Pancreas (tissue), 10 donors: ENCODE measurements at regions not wholly inside any gene's neighbourhood (a gene's known extent, or its start where the extent isn't known, plus 50 kb on each side); places are given as distances from the start of the nearest gene placed in this dataset.

Experiments used
- ATAC-seq, 4 donors: fragments of 200-7000 bp; cut with Tn5 transposase; one replicate each; pipeline versions ENCODE4 v1.8.0 to v1.9.1; 2020; ENCODE audit warnings: mild to moderate bottlenecking in 4 of 4, moderate library complexity in 4 of 4
- DNase-seq, 6 donors: peaks; one replicate each; pipeline ENCODE4 v3.0.0-alpha.2; 2020
- FAIRE-seq: peaks from 2 replicates; lab custom pipeline; 2012; peaks lifted over from hg19 to GRCh38; lab: Jason Lieb, UNC
- H3K27ac ChIP-seq, 4 donors: fragments of 200-600 bp; sonication (generic); 1 replicate in 3 of 4; 2 replicates in 1 of 4; pipeline versions ENCODE4 v1.5.0 to v1.8.0; 2020
- H3K27me3 ChIP-seq, 4 donors: fragments of 200-600 bp; one replicate each; pipeline ENCODE4 v1.8.0; 2021
- H3K36me3 ChIP-seq, 3 donors: fragments of 200-600 bp; sonication (generic) in 1 of 3; one replicate each; pipeline versions ENCODE4 v1.5.0 to v1.8.0; 2020 to 2021
- H3K4me1 ChIP-seq, 3 donors: fragments of 200-600 bp; one replicate each; pipeline ENCODE4 v1.8.0; 2021
- H3K4me3 ChIP-seq, 4 donors: fragments of 200-600 bp; sonication (generic) in 2 of 4; one replicate each; pipeline versions ENCODE4 v1.5.0 to v1.8.0; 2020 to 2021
- H3K9me3 ChIP-seq, 4 donors: fragments of 200-600 bp; one replicate each; pipeline ENCODE4 v1.8.0; 2021
- WGBS, 2 donors: extraction: QIAGEN DNeasy Blood & Tissue Kit; methylation state at CpG; one replicate each; pipeline ENCODE4 v1.1.7; 2013; 5-methylcytosine and 5-hydroxymethylcytosine counted together
- intact Hi-C, 3 donors: fragments of 100-400 bp; cut with DNase I; formaldehyde crosslinking; loops; one replicate each; pipeline versions ENCODE4 v1.11.1 to v1.14.2; 2022
- TF ChIP-seq, protein P1 (sequence below), 4 donors: fragments of 200-600 bp; sonication (generic) in 3 of 4; IDR thresholded peaks; one replicate each; pipeline versions ENCODE4 v1.5.0 to v1.8.0; 2021; ENCODE audit warnings: antibody characterized with exemption in 4 of 4
- donor health status: healthy with polysubstance abuse.
- donor health status: DM: no; HTN: no; CAD: no; lungs with moderate emphysema.
- donor health status: DM: no; HTN: no; CAD: no.
- donor health status: control.
- donor health status: control.
- donor health status: Bipolar disorder and iron deficiency.
- donor health status: DM: yes; HTN: yes; CAD: no.
- donor health status: DM: no; HTN: no; CAD: no.
- donor health status: DM: no; HTN: no; CAD: no.
- donor health status: DM: yes; HTN: yes; CAD: no.

DNA sequence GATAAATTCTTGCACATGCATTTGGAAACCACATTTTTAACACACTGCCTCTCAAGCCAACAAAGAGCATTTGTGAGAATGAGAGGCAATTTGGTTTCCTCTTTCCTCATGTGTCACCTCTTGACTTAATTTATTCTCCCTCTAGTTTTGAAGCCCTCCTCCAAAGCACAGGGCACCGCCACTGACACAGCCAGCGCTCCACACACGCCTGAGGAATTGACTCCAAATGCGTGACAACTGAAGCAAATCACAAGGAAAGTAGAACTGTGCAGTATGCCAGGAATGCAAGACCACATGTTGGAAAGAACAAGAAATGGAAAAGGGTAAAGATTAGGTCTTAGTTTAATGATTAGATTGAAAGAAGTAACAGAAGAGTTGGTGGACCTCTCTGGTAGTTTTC is 173.3 kb downstream of the LSM5 start:
- FAIRE-seq (no peak), DNase-seq (no peak)
- WGBS, 2 donors: 78 to 83% methylated on average over 4 of the region's 4 CpGs

DNA sequence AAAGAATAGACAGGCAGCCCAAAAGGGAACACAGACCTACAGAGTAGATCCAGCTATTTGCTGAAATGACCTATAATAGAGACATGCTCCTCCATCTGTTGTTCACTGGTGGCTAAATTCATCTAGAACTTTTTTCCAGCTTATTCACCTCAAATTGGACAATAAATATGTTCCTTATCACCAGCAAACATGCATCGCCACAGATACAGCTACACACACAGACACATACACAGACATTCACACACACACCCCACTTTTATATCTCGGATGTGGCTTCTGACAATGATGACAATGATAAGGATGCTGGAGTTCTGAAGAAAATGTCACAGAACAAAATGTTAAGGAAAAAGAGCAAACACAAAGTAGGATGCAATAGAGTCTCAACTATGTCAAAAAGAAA is 175.4 kb downstream of the LSM5 start:
- no peak overlapping the region for H3K4me3 ChIP-seq
- intact Hi-C loops: no loop called here
- H3K27me3 ChIP-seq: no peaks in the 10 kb centered on the region
- H3K4me1 ChIP-seq: peaks cover 0 to 3% (median 0%) of the 10 kb centered on the region in 3 donors
- TF ChIP-seq, protein P1, sequence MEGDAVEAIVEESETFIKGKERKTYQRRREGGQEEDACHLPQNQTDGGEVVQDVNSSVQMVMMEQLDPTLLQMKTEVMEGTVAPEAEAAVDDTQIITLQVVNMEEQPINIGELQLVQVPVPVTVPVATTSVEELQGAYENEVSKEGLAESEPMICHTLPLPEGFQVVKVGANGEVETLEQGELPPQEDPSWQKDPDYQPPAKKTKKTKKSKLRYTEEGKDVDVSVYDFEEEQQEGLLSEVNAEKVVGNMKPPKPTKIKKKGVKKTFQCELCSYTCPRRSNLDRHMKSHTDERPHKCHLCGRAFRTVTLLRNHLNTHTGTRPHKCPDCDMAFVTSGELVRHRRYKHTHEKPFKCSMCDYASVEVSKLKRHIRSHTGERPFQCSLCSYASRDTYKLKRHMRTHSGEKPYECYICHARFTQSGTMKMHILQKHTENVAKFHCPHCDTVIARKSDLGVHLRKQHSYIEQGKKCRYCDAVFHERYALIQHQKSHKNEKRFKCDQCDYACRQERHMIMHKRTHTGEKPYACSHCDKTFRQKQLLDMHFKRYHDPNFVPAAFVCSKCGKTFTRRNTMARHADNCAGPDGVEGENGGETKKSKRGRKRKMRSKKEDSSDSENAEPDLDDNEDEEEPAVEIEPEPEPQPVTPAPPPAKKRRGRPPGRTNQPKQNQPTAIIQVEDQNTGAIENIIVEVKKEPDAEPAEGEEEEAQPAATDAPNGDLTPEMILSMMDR (IDR thresholded peaks at IDR 0.05): no peak
- no peak for FAIRE-seq
- no peak for DNase-seq
- ATAC-seq: no peak
- 57 to 67% methylated on average over 2 of the region's 2 CpGs for WGBS, 2 donors
- no peak overlapping the region for H3K27ac ChIP-seq
- no peaks in the 10 kb centered on the region for H3K36me3 ChIP-seq
- no peaks in the 10 kb centered on the region for H3K9me3 ChIP-seq

More for the DNA sequence above, 173.3 kb downstream of the LSM5 start:
- no peaks in the 10 kb centered on the region for H3K27me3 ChIP-seq
- no peak overlapping the region for H3K4me3 ChIP-seq
- TF ChIP-seq, protein P1 (IDR thresholded peaks at IDR 0.05): no peak
- H3K9me3 ChIP-seq: no peaks in the 10 kb centered on the region
- H3K4me1 ChIP-seq: peaks cover 0 to 3% (median 0%) of the 10 kb centered on the region in 3 donors
- intact Hi-C loops: no loop called here
- ATAC-seq: no peak
- H3K36me3 ChIP-seq: no peaks in the 10 kb centered on the region
- H3K27ac ChIP-seq: no peak overlapping the region

DNA sequence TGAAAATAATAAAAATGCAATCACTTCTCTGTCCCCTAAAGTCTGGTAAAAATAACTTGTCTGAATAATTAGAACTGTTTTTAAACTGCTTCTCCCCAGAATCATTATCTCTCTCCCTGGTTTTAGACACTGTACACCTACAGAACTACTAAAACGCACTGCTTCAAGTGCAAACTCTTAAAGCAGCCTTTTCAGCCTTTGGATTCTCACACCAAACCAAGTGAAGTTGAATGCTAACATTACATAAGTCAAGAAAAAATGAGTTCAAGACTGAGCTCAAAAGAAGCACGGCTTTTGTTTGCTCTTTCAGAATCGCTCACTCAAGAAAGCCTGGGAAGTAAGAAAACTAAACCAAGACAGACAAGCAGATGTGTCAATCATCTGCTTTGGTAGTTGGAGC is 188.8 kb downstream of the LSM5 start:
- 65 to 68% methylated on average over 3 of the region's 3 CpGs for WGBS, 2 donors
- no peak for ATAC-seq
- intact Hi-C loops: no loop called here
- Histone ChIP-seq H3K36me3 (no peaks in the 10 kb centered on the region), H3K4me3 (no peak overlapping the region), H3K9me3 (no peaks in the 10 kb centered on the region), H3K4me1 (no peaks in the 10 kb centered on the region), H3K27ac (no peak overlapping the region), H3K27me3 (no peaks in the 10 kb centered on the region)
- TF ChIP-seq, protein P1 (IDR thresholded peaks at IDR 0.05): no peak
- DNase-seq: no peak
- FAIRE-seq: no peak

DNA sequence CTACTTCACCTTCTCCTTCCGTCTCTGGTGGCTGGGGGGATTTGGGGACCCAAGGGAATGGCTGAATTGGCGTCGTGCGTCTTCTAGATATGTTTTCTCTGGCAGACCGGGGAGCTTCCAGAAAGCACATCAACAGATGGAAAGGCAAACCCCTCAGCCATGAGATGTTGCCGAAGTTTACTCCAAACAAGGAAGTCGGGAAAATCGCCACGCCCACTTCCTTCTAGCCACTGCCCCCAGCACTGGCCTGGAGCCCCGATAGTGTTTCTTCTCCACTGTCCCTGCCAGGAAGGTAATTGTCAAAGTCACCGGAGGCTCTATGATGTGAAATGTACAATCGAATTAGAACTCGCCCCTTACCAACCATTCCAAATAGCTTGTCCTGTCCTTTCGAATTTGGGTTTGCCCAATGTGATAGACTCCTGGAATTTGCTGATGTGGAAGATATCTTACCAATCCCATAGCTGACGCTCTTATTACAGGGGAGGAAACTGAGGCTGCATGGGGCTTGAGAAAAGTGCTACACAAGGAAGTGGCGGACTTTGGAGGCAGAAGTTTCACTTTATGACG is 191.0 kb downstream of the LSM5 start:
- Histone ChIP-seq H3K27me3 (no peaks in the 10 kb centered on the region), H3K36me3 (no peaks in the 10 kb centered on the region), H3K4me1 (no peaks in the 10 kb centered on the region), H3K4me3 (peak overlapping the region in 3 of 4 donors; percentile 13 to 49 (median 35)), H3K27ac (no peak overlapping the region), H3K9me3 (no peaks in the 10 kb centered on the region)
- ATAC-seq (peak in 2 of 4 donors; percentile 21 to 34), FAIRE-seq (no peak), DNase-seq (peak in 2 of 6 donors; percentile 15 to 21)
- TF ChIP-seq, protein P1 (IDR thresholded peaks at IDR 0.05): no peak
- WGBS, 2 donors: 24 to 26% methylated on average over 17 of the region's 17 CpGs
- intact Hi-C loops: no loop called here

DNA sequence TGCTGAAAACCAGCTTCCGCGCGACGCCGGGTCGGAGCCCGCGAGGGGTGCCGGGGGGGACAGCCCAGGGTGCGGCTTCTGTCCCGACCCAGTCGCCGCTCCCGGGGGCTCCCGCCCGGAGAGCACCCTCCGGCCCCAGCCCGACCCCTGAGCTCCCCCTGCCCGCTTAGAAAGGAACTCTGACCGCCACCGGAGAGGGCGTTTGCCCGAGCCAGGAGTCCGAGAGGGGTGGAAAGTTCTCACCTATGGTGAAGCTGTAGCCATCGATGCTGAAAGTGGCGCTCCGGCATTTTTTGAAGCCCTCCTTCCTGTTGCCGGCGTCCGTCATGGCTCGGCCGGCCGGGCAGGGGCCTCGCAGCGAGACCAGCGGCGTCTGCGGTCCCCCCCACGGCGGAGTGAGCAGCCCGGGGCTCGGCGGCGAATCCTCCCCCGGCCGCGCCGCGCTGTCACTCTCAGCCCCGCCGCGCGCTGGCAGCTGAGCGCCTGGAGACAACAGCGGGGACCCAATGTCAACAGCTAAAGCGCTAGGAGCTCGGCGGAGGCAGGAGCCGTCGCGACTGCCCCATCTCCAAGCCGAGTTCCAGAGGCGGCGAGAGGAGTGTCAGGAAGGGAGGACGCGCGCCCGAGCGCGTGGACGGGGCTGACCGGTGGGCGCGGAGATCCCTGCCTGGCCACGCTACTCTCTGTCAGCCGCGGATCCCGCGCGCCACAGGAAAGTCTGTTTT is 191.6 kb downstream of the LSM5 start:
- DNase-seq (peak in 3 of 6 donors; percentile 11 to 63 (median 60)), FAIRE-seq (no peak), ATAC-seq (peak in 3 of 4 donors; percentile 34 to 65 (median 53))
- TF ChIP-seq, protein P1 (IDR thresholded peaks at IDR 0.05): no peak
- WGBS, 2 donors: 1 to 3% methylated on average over 65 to 80 of the region's 80 CpGs
- Histone ChIP-seq H3K4me1 (no peaks in the 10 kb centered on the region), H3K27ac (no peak overlapping the region), H3K36me3 (no peaks in the 10 kb centered on the region), H3K4me3 (peak overlapping the region in 3 of 4 donors; percentile 13 to 49 (median 35)), H3K27me3 (no peaks in the 10 kb centered on the region), H3K9me3 (no peaks in the 10 kb centered on the region)
- intact Hi-C loops: no loop called here
